GM18870 (cell line): ENCODE measurements at regions not wholly inside any gene's neighbourhood (a gene's known extent, or its start where the extent isn't known, plus 50 kb on each side); places are given as distances from the start of the nearest gene placed in this dataset.
"Not testable (repeated sequence)": the region's sequence is repeated elsewhere in the genome, so short reads cannot be mapped to it uniquely, and the experiment has no call there.

ENCODE experiments used
- ATAC-seq: cut with Tn5 transposase; IDR thresholded peaks from one replicate; pipeline ENCODE4 v1.9.1; 2021; ENCODE audit warnings: moderate library complexity; ENCODE audit not compliant: unreplicated experiment

- ATAC-seq = no peak
Measured at GRCh38 chr5:71817891-71818290, 98.8 kb downstream of the CARTPT start.

GRCh38 chr5:71821029-71821428, 102.0 kb downstream of the CARTPT start:
- no peak for ATAC-seq

GRCh38 chr5:71822065-71822464, 103.0 kb downstream of the CARTPT start:
- ATAC-seq = not testable (repeated sequence)

- ATAC-seq = no peak
Measured at GRCh38 chr5:71825992-71826391, 106.9 kb downstream of the CARTPT start.

- ATAC-seq = no peak
Measured at GRCh38 chr5:71828291-71829040, 109.4 kb downstream of the CARTPT start.

- ATAC-seq = no peak
Measured at GRCh38 chr5:71829206-71829605, 110.1 kb downstream of the CARTPT start.

GRCh38 chr5:71830681-71831539, 111.8 kb downstream of the CARTPT start:
- no peak for ATAC-seq

GRCh38 chr5:71832812-71833715, 114.0 kb downstream of the CARTPT start:
- no peak for ATAC-seq

- no peak for ATAC-seq
Measured at GRCh38 chr5:71834601-71835000, 115.5 kb downstream of the CARTPT start.

- no peak for ATAC-seq
Measured at GRCh38 chr5:71836084-71836483, 117.0 kb downstream of the CARTPT start.

GRCh38 chr5:71836559-71837112, 117.6 kb downstream of the CARTPT start:
- ATAC-seq = no peak

GRCh38 chr5:71838286-71838685, 119.2 kb downstream of the CARTPT start:
- no peak for ATAC-seq

- ATAC-seq = no peak
Measured at GRCh38 chr5:71839096-71839884, 120.2 kb downstream of the CARTPT start.

- ATAC-seq = no peak
Measured at GRCh38 chr5:71841107-71841506, 122.0 kb downstream of the CARTPT start.

- no peak for ATAC-seq
Measured at GRCh38 chr5:71843111-71843510, 124.0 kb downstream of the CARTPT start.

- ATAC-seq = no peak
Measured at GRCh38 chr5:71844862-71845261, 125.8 kb downstream of the CARTPT start.

GRCh38 chr5:71859515-71859914, 140.4 kb downstream of the CARTPT start:
- ATAC-seq = no peak

- no peak for ATAC-seq
Measured at GRCh38 chr5:71860048-71860447, 141.0 kb downstream of the CARTPT start.

GRCh38 chr5:71861682-71862081, 142.6 kb downstream of the CARTPT start:
- no peak for ATAC-seq

- ATAC-seq = no peak
Measured at GRCh38 chr5:71862087-71862486, 143.0 kb downstream of the CARTPT start.
